ENCODE measurements at regions not wholly inside any gene's neighbourhood (a gene's known extent, or its start where the extent isn't known, plus 50 kb on each side); places are given as distances from the start of the nearest gene placed in this dataset.
"Not testable (repeated sequence)": the region's sequence is repeated elsewhere in the genome, so short reads cannot be mapped to it uniquely, and the experiment has no call there.

- not testable (repeated sequence) for H3K27ac ChIP-seq; DNase-seq (ENCODE audit: low read depth, low spot score)
Observed at GRCh38 chr12:17025424-17025823, 419.5 kb upstream of the LMO3 start.

DNA sequence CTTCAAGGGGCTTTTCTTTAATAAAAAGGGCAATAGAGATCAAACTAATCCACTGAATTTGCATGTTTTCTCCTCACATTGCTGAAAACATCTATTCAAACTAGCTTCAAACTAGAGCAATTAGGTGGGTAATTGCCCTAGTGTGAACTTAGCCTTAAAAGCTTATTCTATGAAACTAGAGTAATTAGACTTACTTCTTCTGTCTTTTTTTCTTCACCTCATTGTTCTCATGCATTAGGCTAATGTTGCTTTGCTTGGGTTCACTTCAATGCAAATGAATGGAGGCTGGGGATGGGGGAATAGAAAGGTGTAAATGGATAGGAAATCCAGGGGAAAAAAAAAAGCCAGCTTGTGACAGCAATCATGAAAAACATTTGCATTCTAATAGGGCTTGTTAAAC lies 414.8 kb upstream of the LMO3 start:
- no peak for DNase-seq (ENCODE audit: low read depth, low spot score)
- H3K27ac ChIP-seq, result no peak overlapping the region

- peak overlapping the region; percentile 40 for H3K27ac ChIP-seq
- no peak for DNase-seq (ENCODE audit: low read depth, low spot score)
Observed at GRCh38 chr12:17017402-17017801, 411.4 kb upstream of the LMO3 start.

- peak overlapping the region; percentile 40 for H3K27ac ChIP-seq
- no peak for DNase-seq (ENCODE audit: low read depth, low spot score)
Observed at GRCh38 chr12:17016116-17016864, 410.3 kb upstream of the LMO3 start.

DNA sequence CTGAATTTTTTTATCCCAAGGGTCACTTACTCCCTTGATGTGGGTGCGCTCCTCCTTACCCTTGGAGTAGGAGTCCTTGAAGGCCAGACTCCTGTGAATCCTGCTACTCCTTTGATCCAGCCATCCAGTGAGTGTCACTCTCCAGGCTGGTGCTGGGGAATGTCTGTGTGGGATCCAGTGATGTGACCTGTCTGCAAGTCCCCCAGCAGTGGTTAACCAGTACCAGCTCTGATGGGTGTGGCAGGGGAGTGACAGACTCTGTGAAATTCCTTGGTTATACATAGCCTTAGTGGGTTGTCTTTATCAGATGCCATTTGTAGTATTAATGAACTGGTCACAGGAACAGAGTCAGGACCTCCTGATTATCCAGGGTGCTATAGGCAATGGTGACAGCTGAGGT lies 409.5 kb upstream of the LMO3 start:
- DNase-seq (ENCODE audit: low read depth, low spot score), result no peak
- H3K27ac ChIP-seq, result peak overlapping the region; percentile 40

- H3K27ac ChIP-seq; DNase-seq (ENCODE audit: low read depth, low spot score): not testable (repeated sequence)
Observed at GRCh38 chr12:17007442-17008040, 401.6 kb upstream of the LMO3 start.

GRCh38 chr12:16998538-16998937 lies 392.6 kb upstream of the LMO3 start:
- DNase-seq (ENCODE audit: low read depth, low spot score), result not testable (repeated sequence)

GRCh38 chr12:16984484-16984883 lies 378.5 kb upstream of the LMO3 start:
- H3K27ac ChIP-seq, result no peak overlapping the region
- no peak for DNase-seq (ENCODE audit: low read depth, low spot score)

More at GRCh38 chr12:16998538-16998937, 392.6 kb upstream of the LMO3 start:
- H3K27ac ChIP-seq, result not testable (repeated sequence)

DNA sequence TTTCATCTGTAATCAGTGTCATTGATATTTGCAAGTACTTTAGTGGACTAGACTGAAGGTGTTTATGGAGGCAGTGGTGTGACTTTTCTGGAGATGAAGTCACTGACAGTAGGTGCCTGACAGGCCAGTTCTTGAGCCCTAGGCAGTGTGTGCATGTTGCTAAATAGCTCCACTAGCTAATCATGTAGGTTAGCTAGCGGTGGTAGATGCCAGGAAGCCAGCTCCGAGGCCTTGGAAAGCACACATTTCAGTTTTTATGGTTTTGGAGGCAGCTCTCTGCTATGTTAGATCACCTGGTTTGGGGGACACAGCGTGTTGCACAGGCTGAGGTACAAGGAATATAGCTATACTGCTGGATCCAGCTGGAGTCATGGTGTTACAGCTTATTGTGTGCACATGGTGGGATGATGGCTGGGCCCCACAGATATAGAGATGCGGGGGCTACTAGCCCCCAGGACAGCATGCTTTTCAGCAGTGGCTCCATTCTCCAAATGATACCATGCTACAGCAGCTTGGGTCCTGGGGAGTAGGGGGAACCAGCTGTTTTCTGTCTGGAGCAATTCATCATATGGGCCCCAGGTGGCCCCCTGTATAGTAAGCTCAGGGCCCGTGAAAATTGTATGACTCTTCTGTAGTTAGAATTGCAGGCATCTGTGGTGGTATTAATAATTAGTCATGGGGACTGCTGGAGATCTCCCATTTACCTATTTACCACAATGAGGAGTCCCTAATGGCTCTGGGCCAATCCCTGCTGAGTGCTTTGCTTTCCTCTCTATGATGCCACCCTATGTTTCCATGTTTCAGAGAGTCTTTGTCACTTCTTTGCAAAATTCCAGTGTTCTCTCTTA lies 367.2 kb upstream of the LMO3 start:
- H3K27ac ChIP-seq, result no peak overlapping the region
- DNase-seq (ENCODE audit: low read depth, low spot score), result no peak

GRCh38 chr12:16962889-16963288 lies 356.9 kb upstream of the LMO3 start:
- DNase-seq (ENCODE audit: low read depth, low spot score), result no peak
- H3K27ac ChIP-seq, result no peak overlapping the region

- DNase-seq (ENCODE audit: low read depth, low spot score), result peak; percentile 68
- H3K27ac ChIP-seq, result no peak overlapping the region
Observed at GRCh38 chr12:16955083-16955657, 349.2 kb upstream of the LMO3 start.

- no peak for DNase-seq (ENCODE audit: low read depth, low spot score)
- H3K27ac ChIP-seq, result no peak overlapping the region
Observed at GRCh38 chr12:16949871-16950667, 344.1 kb upstream of the LMO3 start.

DNA sequence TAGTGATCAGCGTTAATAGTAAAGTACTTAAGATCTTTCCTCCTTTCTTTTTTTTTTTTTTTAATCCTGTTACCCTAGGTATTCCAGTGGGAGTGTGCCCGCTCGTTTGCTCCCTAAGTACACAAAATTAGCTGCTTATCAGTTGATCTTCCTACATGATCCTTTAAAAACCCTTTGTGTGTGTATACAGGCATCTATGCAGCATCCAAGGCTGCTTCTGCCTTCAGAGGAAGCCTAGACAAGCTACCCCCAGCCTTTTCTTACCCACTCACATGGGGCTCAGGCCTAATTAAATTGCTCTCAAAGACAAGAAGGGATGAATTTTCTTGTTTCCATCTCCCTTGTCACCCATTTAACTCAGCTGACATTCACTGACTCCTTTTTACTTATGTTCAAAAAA lies 343.4 kb upstream of the LMO3 start:
- DNase-seq (ENCODE audit: low read depth, low spot score), result no peak
- H3K27ac ChIP-seq, result no peak overlapping the region

- no peak for DNase-seq (ENCODE audit: low read depth, low spot score)
Observed at GRCh38 chr12:16946704-16947103, 340.7 kb upstream of the LMO3 start.

GRCh38 chr12:16939871-16940306 lies 333.9 kb upstream of the LMO3 start:
- no peak overlapping the region for H3K27ac ChIP-seq
- peak; percentile 64 for DNase-seq (ENCODE audit: low read depth, low spot score)

More at GRCh38 chr12:16946704-16947103, 340.7 kb upstream of the LMO3 start:
- no peak overlapping the region for H3K27ac ChIP-seq

GRCh38 chr12:16927259-16927658 lies 321.3 kb upstream of the LMO3 start:
- DNase-seq (ENCODE audit: low read depth, low spot score), result no peak
- H3K27ac ChIP-seq, result no peak overlapping the region

- DNase-seq (ENCODE audit: low read depth, low spot score), result no peak
- no peak overlapping the region for H3K27ac ChIP-seq
Observed at GRCh38 chr12:16920451-16920850, 314.5 kb upstream of the LMO3 start.

DNA sequence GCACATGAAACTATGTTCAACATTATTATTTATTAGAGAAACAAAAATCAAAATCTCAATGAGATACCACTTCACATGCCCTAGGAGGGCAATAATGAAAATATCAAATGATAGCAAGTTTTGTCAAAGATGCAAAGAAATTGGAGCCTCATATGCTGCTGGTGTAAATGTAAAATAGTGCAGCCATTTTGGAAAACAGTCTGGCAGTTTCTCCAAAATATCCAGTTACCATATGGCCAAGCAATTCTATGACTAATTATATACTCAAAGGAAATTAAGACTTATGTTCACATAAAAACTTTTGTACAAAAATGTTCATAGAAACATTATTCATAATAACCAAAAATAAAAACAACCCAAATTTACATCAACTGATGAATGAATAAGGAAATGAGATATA lies 313.6 kb upstream of the LMO3 start:
- no peak for DNase-seq (ENCODE audit: low read depth, low spot score)
- H3K27ac ChIP-seq, result no peak overlapping the region

DNA sequence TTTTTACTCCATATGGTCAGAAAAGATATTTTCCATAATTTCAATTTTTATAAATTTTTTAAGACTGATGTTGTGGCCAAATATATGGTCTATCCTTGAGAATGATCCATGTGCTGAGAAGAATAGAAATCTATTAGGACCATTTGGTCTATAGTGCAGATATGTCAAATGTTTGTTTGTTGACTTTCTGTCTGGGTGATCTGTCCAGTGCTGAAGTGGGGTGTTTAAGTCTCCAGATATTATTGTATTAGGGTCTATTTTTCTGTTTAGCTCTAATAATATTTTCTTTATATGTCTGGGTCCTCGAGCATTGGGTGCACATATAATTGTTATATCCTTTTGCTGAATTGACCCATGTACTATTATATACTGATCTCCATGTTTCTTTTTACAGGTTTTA lies 308.9 kb upstream of the LMO3 start:
- no peak for DNase-seq (ENCODE audit: low read depth, low spot score)
- H3K27ac ChIP-seq, result no peak overlapping the region

All from epithelial cell of prostate (primary cell).